Activated CD4-positive, alpha-beta T cell treated with anti-CD3 and anti-CD28 coated beads, Interleukin-2, amount 10 ng/mL, durations not matched to agents 7 days and 5 days (primary cell): ENCODE measurements at regions not wholly inside any gene's neighbourhood (a gene's known extent, or its start where the extent isn't known, plus 50 kb on each side); places are given as distances from the start of the nearest gene placed in this dataset.
"Not testable (repeated sequence)": the region's sequence is repeated elsewhere in the genome, so short reads cannot be mapped to it uniquely, and the experiment has no call there.

Experiments
- CTCF ChIA-PET: fragments of 350-600 bp; sonication (Branson Sonifier 250); formaldehyde crosslinking; loops from one replicate; lab custom pipeline; 2021; ENCODE audit warnings: antibody characterized with exemption; lab: Charles Lee
- POLR2A ChIA-PET: fragments of 350-600 bp; sonication (Branson Sonifier 250); formaldehyde crosslinking; loops from one replicate; lab custom pipeline; 2021; ENCODE audit warnings: antibody characterized with exemption; lab: Charles Lee
- DNase-seq: peaks from one replicate; pipeline ENCODE4 v3.0.0-alpha.2; 2020
- H3K27ac Mint-ChIP-seq: one replicate; pipeline ENCODE4 v1.8.0; 2021; ENCODE audit warnings: mild to moderate bottlenecking, moderate library complexity, mixed read lengths
- H3K27me3 Mint-ChIP-seq: one replicate; pipeline ENCODE4 v1.8.0; 2021; ENCODE audit warnings: mixed read lengths
- H3K36me3 Mint-ChIP-seq: one replicate; pipeline ENCODE4 v1.8.0; 2021; ENCODE audit warnings: low read depth, mixed read lengths
- H3K4me1 Mint-ChIP-seq: one replicate; pipeline ENCODE4 v1.8.0; 2021; ENCODE audit warnings: mixed read lengths
- H3K4me3 Mint-ChIP-seq: one replicate; pipeline ENCODE4 v1.8.0; 2021; ENCODE audit warnings: mild to moderate bottlenecking, moderate library complexity, mixed read lengths
- H3K9me3 Mint-ChIP-seq: one replicate; pipeline ENCODE4 v1.8.0; 2021; ENCODE audit warnings: mixed read lengths

DNA sequence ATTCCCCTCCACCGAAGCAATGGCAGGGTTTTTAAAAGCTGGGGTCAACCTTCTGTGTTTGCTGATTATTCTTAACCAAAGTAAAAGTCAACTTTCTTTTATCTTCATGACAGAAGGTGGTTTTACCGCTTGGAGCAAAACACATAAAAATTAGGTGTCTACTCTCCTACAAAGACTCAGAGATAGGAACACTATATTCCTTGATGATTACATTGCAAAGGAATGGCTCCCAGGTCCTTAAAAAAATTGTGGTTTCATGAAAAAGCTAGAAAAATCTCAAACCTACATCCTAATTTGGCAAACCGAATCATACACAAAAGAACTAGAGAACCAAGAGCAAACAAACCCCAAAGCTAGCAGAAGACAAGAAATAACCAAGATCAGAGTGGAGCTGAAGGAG lies 760.4 kb upstream of the PCDH20 start:
- ChIA-PET POLR2A (no interaction called here), CTCF (no interaction called here)
- H3K4me3 Mint-ChIP-seq = no peak overlapping the region
- H3K36me3 Mint-ChIP-seq = no peaks in the 10 kb centered on the region
- H3K9me3 Mint-ChIP-seq = peaks cover 9% of the 10 kb centered on the region
- H3K4me1 Mint-ChIP-seq = no peaks in the 10 kb centered on the region
- no peak for DNase-seq
- no peaks in the 10 kb centered on the region for H3K27me3 Mint-ChIP-seq
- no peak overlapping the region for H3K27ac Mint-ChIP-seq

DNA sequence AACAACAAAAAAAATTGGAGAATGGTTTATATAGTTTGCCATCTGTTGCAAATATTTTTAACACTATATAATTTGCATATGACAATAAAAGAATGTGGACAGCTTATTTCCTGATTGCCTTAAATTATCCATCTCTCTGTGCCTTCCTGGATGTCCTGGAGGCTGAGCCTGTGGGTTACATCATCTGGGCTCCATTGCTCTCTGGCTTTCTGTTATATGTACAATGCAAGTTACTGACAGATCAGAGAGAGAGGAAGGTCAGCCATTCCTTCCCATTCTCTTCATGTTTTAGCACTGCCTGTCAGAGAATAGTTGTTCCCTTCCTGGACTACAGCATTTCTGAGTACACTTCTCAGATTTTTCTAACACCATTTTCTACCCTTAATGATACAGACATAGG lies 758.3 kb upstream of the PCDH20 start:
- Mint-ChIP-seq H3K4me3 (no peak overlapping the region), H3K27ac (no peak overlapping the region), H3K4me1 (no peaks in the 10 kb centered on the region), H3K9me3 (peaks cover 9% of the 10 kb centered on the region), H3K27me3 (no peaks in the 10 kb centered on the region), H3K36me3 (no peaks in the 10 kb centered on the region)
- no peak for DNase-seq
- POLR2A ChIA-PET = no interaction called here
- CTCF ChIA-PET = no interaction called here

DNA sequence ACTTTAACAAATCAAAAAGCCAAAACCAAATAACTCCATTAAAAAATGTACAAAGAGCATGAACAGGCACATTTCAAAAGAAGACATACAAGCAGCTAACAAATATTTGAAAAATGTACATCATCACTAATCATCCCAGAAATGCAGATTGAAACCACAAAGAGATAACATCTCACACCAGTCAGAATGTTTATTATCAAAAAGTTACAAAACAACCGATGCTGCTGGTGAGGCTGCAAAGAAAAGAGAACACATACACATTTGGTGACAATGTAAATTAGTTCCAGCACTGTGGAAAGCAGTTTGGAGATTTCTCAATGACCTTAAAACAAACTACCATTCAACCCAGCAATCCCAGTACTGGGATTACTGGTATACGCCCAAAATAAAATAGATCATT lies 756.0 kb upstream of the PCDH20 start:
- Mint-ChIP-seq H3K4me1 (no peaks in the 10 kb centered on the region), H3K4me3 (no peak overlapping the region), H3K27ac (no peak overlapping the region), H3K9me3 (peaks cover 11% of the 10 kb centered on the region), H3K27me3 (no peaks in the 10 kb centered on the region), H3K36me3 (no peaks in the 10 kb centered on the region)
- ChIA-PET POLR2A (no interaction called here), CTCF (no interaction called here)
- DNase-seq = no peak

DNA sequence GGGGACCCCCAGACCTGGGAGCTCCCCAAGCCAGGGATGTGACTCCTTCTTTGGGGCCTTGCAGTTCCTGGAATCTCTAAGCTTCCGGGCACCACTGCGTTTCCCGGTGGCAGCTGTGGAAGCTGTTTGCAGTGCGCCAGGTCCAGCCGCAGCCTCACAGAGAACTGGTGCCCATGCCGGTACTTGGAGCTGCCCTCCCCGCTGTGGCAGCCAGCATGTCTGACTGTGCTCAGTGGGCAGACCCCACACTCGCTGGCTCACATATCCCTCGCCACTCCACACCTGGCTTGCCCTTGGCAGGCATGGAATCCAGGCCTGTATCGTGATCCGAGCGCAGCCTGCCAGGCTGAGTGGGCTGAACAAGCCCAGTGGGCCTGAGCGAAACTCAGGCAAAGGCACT lies 753.2 kb upstream of the PCDH20 start:
- no peak overlapping the region for H3K27ac Mint-ChIP-seq
- POLR2A ChIA-PET = no interaction called here
- H3K4me1 Mint-ChIP-seq = no peaks in the 10 kb centered on the region
- no peaks in the 10 kb centered on the region for H3K27me3 Mint-ChIP-seq
- no peak overlapping the region for H3K4me3 Mint-ChIP-seq
- H3K9me3 Mint-ChIP-seq = peaks cover 8% of the 10 kb centered on the region
- CTCF ChIA-PET = no interaction called here
- H3K36me3 Mint-ChIP-seq = no peaks in the 10 kb centered on the region
- no peak for DNase-seq

DNA sequence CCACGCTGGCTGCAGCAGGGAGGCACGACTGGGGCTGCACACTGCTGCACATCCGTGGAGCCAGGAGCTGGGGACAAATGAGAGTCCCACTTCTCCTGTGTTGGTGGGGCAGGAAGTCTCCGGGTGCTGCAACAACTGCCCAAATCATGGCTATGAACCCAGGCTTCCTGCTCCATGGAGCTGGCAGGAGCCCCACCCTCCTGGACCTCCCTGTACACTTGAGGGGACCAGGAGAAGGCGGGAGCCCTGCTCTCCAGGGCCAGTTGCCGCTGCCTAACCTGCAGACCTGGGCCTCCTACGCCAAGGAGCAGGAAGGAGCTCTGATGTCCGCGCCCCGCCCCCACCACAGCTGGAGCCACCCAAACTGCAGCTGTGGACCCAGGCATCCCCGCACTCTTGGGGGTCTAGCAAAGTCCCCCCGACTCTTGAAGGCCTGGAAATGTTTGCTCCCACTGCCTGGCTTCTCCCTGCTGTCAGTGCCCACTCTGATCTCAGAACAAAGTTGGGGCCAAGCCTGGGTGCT lies 752.1 kb upstream of the PCDH20 start:
- no peak overlapping the region for H3K27ac Mint-ChIP-seq
- H3K9me3 Mint-ChIP-seq = peaks cover 8% of the 10 kb centered on the region
- no peaks in the 10 kb centered on the region for H3K27me3 Mint-ChIP-seq
- no peaks in the 10 kb centered on the region for H3K4me1 Mint-ChIP-seq
- POLR2A ChIA-PET = no interaction called here
- DNase-seq = no peak
- no peak overlapping the region for H3K4me3 Mint-ChIP-seq
- CTCF ChIA-PET = no interaction called here
- H3K36me3 Mint-ChIP-seq = no peaks in the 10 kb centered on the region

DNA sequence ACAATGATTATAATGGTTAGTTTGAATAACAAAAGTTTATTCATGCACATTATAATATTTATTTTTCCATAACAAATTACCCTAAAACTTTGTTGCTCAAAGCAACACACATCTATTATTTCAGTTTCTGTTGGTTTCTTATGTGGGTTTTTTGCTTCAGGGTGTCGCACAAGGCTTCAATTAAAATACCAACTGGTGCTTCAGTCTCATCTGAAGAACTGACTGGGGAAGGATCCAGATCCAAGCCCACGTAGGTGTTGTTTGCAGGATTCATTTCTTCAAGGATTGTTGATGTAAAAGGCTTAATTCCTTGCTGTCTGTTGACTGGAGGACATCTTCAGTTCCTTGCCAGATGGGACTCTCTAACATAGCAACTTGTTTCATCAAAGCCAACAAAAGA lies 747.2 kb upstream of the PCDH20 start:
- H3K4me1 Mint-ChIP-seq = no peaks in the 10 kb centered on the region
- H3K9me3 Mint-ChIP-seq = peaks cover 7% of the 10 kb centered on the region
- no peak overlapping the region for H3K27ac Mint-ChIP-seq
- ChIA-PET CTCF (no interaction called here), POLR2A (no interaction called here)
- H3K27me3 Mint-ChIP-seq = no peaks in the 10 kb centered on the region
- no peak for DNase-seq
- H3K36me3 Mint-ChIP-seq = no peaks in the 10 kb centered on the region
- no peak overlapping the region for H3K4me3 Mint-ChIP-seq

DNA sequence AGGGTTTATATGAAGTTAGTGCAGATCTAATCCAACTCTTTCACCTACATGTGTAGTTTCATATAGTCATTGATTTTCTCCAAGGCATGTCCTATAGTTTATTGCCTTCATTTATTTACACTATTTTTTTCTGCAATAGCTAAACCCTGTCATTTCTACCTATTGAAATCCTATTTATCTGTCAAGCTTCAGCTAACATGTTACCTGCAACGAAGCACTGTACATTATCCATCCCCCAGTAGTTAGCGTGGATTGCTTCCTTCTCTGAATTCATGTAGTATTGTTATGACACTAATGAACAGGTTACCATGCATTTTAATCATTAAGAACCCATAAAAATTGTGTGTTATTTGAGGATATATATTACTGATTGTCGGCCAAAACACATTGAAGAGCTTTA lies 742.9 kb upstream of the PCDH20 start:
- H3K36me3 Mint-ChIP-seq = no peaks in the 10 kb centered on the region
- H3K4me1 Mint-ChIP-seq = no peaks in the 10 kb centered on the region
- POLR2A ChIA-PET = interaction anchor here (0.5 kb wide), 1 partner anchor 253 kb away, joined by 4 read pairs; no protein-coding TSS in a partner anchor
- H3K27me3 Mint-ChIP-seq = no peaks in the 10 kb centered on the region
- no peak for DNase-seq
- peaks cover 6% of the 10 kb centered on the region for H3K9me3 Mint-ChIP-seq
- H3K27ac Mint-ChIP-seq = no peak overlapping the region
- CTCF ChIA-PET = no interaction called here
- H3K4me3 Mint-ChIP-seq = no peak overlapping the region

DNA sequence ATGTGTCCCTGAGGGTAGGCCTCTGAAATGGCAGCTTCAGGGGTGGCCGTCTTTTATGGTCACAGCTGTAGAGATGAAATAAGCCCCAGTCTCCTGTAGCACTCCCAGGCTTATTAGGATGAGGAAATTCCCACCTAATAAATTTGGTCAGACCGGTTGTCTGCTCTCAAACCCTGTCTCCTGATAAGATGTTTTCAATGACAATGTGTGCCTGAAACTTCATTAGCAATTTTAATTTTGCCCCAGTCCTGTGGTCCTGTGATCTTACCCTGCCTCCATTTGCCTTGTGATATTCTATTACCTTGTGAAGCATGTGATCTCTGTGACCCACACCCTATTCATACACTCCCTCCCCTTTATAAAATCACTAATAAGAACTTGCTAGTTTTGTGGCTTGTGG lies 736.1 kb upstream of the PCDH20 start:
- POLR2A ChIA-PET, H3K36me3 Mint-ChIP-seq, CTCF ChIA-PET, H3K4me1 Mint-ChIP-seq, H3K4me3 Mint-ChIP-seq, DNase-seq, H3K27ac Mint-ChIP-seq, H3K27me3 Mint-ChIP-seq: not testable (repeated sequence)
- H3K9me3 Mint-ChIP-seq = peaks cover 20% of the 10 kb centered on the region

DNA sequence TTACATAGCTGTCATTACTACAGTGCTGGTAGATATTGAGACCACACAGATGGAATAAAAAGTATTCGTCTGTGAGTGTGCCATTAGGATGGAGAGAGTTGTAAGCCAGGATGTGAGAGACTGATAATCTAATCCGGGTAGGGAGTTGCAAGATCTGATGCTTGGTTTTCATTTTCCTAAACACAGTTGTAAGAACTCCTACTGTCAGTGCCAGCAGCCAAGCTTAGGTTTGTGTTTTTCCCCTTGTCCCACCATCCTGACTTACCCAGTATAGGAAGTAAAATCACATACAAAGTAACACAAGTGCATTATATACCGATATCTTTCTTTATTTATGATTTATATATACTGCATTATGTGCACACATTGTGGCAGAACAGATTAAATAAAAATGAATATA lies 726.4 kb upstream of the PCDH20 start:
- Mint-ChIP-seq H3K27me3 (no peaks in the 10 kb centered on the region), H3K9me3 (peaks cover 18% of the 10 kb centered on the region), H3K4me1 (no peaks in the 10 kb centered on the region), H3K27ac (no peak overlapping the region), H3K36me3 (no peaks in the 10 kb centered on the region), H3K4me3 (no peak overlapping the region)
- POLR2A ChIA-PET = no interaction called here
- CTCF ChIA-PET = no interaction called here
- DNase-seq = no peak

DNA sequence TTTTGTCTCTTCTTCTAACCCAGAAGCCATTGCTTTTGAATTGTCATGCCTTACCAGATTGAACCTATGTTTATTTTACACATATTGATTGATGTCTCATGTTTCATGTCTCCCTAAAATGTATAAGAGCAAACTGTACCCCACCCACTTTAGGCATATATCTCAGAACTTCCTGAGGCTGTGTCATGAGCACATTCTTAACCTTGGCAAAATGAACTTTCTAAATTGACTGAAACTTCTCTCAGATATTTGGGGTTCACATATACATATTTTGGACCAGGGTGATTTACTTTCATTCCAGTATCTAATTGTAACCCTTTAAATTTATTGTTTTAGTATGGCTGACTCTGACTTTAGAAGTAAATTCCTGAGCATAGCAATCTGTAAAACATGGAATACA lies 723.9 kb upstream of the PCDH20 start:
- Mint-ChIP-seq H3K4me3 (no peak overlapping the region), H3K36me3 (no peaks in the 10 kb centered on the region), H3K9me3 (peaks cover 7% of the 10 kb centered on the region), H3K4me1 (no peaks in the 10 kb centered on the region), H3K27me3 (no peaks in the 10 kb centered on the region), H3K27ac (no peak overlapping the region)
- POLR2A ChIA-PET = no interaction called here
- CTCF ChIA-PET = no interaction called here
- DNase-seq = no peak

DNA sequence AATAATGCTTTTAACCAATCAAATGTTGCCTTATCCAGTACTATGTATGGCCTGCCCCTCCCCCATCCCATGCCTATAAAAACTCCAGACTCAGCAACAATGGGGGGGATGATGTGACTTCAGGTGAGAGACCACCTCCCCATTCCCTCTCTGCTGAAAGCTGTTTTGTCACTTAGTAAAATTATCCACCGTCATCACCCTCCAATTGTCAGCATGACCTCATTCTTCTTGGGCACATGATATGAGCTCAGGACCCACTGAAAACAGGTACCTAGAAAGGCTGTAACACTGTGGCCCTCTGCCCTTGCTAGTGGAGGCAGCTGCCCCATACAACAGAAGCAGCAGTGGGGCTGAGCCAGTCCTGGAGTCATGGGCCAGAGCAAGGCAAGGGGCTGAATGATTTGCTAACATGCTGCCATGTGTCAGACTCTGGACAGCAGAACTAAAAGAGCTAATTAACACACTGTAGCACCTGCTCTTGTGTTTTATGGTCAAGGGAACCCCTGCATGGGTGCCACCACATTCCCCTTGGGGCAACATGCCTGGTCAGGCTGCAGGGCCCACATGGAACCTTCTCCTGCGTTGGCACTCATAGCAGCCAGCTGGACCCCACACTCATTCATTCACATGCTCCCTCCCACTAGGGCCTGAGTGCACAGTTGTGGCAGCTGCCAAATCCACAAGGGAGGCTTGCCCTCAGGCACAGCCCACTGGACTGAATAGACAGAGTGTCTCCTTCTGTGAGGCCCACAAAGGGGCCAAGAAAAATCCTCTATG lies 722.2 kb upstream of the PCDH20 start:
- DNase-seq = no peak
- no peaks in the 10 kb centered on the region for H3K27me3 Mint-ChIP-seq

DNA sequence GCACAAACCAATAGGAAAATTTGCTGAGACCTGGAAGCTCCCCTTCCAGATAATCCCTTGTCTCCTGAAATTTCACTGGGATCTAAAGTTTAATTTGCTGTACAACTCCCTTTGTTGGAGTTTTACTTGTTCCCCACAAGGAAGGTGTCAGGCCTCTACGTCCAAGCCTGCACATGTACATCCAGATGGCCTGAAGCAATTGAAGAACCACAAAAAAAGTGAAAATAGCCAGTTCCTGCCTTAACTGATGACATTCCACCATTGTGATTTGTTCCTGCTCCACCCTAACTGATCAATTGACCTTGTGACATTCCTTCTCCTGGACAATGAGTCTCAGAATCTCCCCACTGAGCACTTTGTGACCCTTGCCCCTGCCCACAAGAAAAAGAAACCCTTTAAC lies 716.0 kb upstream of the PCDH20 start:
- Mint-ChIP-seq H3K9me3 (peaks cover 2% of the 10 kb centered on the region), H3K4me3 (no peak overlapping the region), H3K27ac (no peak overlapping the region), H3K4me1 (no peaks in the 10 kb centered on the region), H3K27me3 (no peaks in the 10 kb centered on the region), H3K36me3 (no peaks in the 10 kb centered on the region)
- CTCF ChIA-PET = no interaction called here
- POLR2A ChIA-PET = no interaction called here
- DNase-seq = no peak

More for the DNA sequence above, 722.2 kb upstream of the PCDH20 start:
- Mint-ChIP-seq H3K36me3 (no peaks in the 10 kb centered on the region), H3K4me3 (no peak overlapping the region), H3K9me3 (peaks cover 7% of the 10 kb centered on the region), H3K27ac (no peak overlapping the region), H3K4me1 (no peaks in the 10 kb centered on the region)
- ChIA-PET CTCF (interaction anchor here (0.6 kb wide), 1 partner anchor 16 kb away, joined by 4 read pairs; no protein-coding TSS in a partner anchor), POLR2A (no interaction called here)

DNA sequence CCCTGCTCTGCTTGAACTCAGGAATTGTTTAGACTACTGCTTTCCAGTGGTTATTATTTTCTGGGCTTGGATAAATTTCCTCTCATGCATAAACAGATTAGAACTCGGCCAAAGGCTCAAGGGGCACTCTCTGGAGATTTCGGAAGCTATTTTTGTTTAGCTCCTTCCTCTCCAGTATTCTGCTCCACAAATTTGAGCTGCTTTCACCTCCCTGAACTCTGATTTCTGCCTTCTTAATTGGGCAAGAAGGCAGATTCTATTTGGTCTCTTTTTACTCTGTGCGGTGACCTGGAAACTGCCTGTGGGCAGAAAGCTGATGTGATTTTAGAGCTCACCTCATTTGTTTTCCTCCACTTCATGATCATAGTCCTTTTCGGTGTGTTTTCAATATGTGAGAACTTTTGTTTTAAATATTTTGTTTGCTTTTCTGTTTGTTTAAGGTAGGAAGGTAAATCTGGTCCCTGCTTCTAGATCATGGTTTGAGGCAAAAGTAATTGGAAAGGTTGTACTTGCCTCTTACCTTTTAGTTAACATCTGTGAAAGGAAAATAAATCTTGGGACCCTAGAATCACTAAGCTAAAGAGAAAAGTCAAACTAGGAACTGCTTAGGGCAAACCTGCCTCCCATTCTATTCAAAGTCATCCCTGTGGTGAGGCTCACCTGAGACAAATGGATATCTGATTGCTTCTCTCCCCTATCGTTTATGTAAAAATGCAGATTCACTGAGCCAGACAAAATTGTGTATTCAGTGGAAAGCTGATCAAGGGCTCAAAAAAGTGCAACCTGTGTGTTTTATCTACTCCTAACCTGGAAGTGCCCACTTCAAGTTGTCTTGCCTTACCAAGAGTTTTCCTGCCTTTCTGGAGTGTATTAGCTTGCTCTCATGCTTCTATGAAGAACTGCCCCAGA lies 714.7 kb upstream of the PCDH20 start:
- ChIA-PET POLR2A (interaction anchor here (0.7 kb wide), 1 partner anchor 648 kb away, joined by 3 read pairs; no protein-coding TSS in a partner anchor), CTCF (no interaction called here)
- H3K9me3 Mint-ChIP-seq = peaks cover 2% of the 10 kb centered on the region
- H3K27ac Mint-ChIP-seq = no peak overlapping the region
- H3K4me3 Mint-ChIP-seq = no peak overlapping the region
- no peak for DNase-seq
- no peaks in the 10 kb centered on the region for H3K36me3 Mint-ChIP-seq
- H3K4me1 Mint-ChIP-seq = no peaks in the 10 kb centered on the region
- no peaks in the 10 kb centered on the region for H3K27me3 Mint-ChIP-seq
